Kidney (tissue), 13 donors: ENCODE measurements at regions not wholly inside any gene's neighbourhood (a gene's known extent, or its start where the extent isn't known, plus 50 kb on each side); places are given as distances from the start of the nearest gene placed in this dataset.

Source experiments
- DNase-seq, 5 donors: peaks; one replicate each; pipeline ENCODE4 v3.0.0-alpha.2; 2013 to 2020
- FAIRE-seq: peaks from 2 replicates; lab custom pipeline; 2012; peaks lifted over from hg19 to GRCh38; lab: Jason Lieb, UNC
- H3K27ac ChIP-seq, 2 donors: one replicate each; pipeline ENCODE4 v1.7.0; 2013; ENCODE audit warnings: low read depth in 2 of 2, low read length in 2 of 2, inconsistent platforms in 1 of 2
- H3K27me3 ChIP-seq: one replicate; pipeline ENCODE4 v1.7.1; 2013; ENCODE audit warnings: low read length, inconsistent platforms; ENCODE audit not compliant: control insufficient read depth, insufficient read depth
- H3K36me3 ChIP-seq, 3 donors: one replicate each; pipeline versions ENCODE4 v1.7.0 to v1.7.1; 2013; ENCODE audit warnings: low read length in 3 of 3, control low read depth in 1 of 3, inconsistent platforms in 1 of 3; ENCODE audit not compliant: insufficient read depth in 3 of 3, control insufficient read depth in 2 of 3
- H3K4me1 ChIP-seq, 3 donors: one replicate each; pipeline versions ENCODE4 v1.7.0 to v1.7.1; 2013; ENCODE audit warnings: low read length in 3 of 3, inconsistent platforms in 1 of 3, low read depth in 1 of 3; ENCODE audit not compliant: control insufficient read depth in 2 of 3, insufficient read depth in 2 of 3
- H3K4me3 ChIP-seq, 3 donors: one replicate each; pipeline versions ENCODE4 v1.7.0 to v1.8.1; 2013; ENCODE audit warnings: low read length in 3 of 3, control low read depth in 1 of 3, inconsistent platforms in 1 of 3
- H3K9ac ChIP-seq, 3 donors: one replicate each; pipeline versions ENCODE4 v1.7.0 to v1.7.1; 2013; ENCODE audit warnings: low read length in 3 of 3, control low read depth in 1 of 3, inconsistent platforms in 1 of 3
- H3K9me3 ChIP-seq, 3 donors: one replicate each; pipeline versions ENCODE4 v1.7.0 to v1.7.1; 2013; ENCODE audit warnings: low read length in 3 of 3, control low read depth in 1 of 3, inconsistent platforms in 1 of 3; ENCODE audit not compliant: control insufficient read depth in 2 of 3, insufficient read depth in 1 of 3
- CTCF ChIP-seq: IDR thresholded peaks from 3 replicates; pipeline ENCODE4 v1.5.1; 2012; ENCODE audit warnings: mild to moderate bottlenecking, moderate library complexity, borderline replicate concordance; ENCODE audit not compliant: insufficient read depth; ENCODE audit errors: extremely low read depth
- intact Hi-C: fragments of 100-400 bp; cut with DNase I; formaldehyde crosslinking; loops from one replicate; pipeline ENCODE4 v1.11.1; 2022
- donor health status: control.
- donor health status: control.
- donor health status: control.
- donor health status: control.
- donor health status: control.
- donor health status: DM: yes; HTN: yes; CAD: no.
- donor health status: Normal renal cell carcinoma (clear cell type).

DNA sequence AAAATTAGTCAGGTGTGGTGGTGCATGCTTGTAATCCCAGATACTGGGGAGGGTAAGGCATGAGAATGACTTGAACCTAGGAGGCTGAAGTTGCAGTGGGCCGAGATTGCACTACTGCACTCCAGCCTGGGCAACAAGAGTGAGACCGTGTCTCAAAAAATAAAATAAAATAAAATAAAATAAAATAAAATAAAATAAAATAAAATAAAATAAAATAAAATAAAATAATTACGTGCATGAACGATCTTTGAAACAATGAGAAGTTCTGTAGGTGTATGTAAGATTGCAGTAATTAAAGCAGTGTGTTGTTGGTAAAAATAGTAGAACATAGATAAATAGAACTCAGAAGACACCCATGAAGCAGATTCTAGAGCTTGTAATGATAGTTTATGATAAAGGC, 348.5 kb downstream of the ANKRD30A start:
- H3K9ac ChIP-seq: no peak overlapping the region
- no peaks in the 10 kb centered on the region for H3K27me3 ChIP-seq
- H3K36me3 ChIP-seq: no peaks in the 10 kb centered on the region
- TF ChIP-seq CTCF: no peak
- H3K4me3 ChIP-seq: no peak overlapping the region
- H3K9me3 ChIP-seq: no peaks in the 10 kb centered on the region
- no peak for DNase-seq
- no peak overlapping the region for H3K27ac ChIP-seq
- intact Hi-C loops: no loop called here
- no peak for FAIRE-seq
- no peaks in the 10 kb centered on the region for H3K4me1 ChIP-seq

DNA sequence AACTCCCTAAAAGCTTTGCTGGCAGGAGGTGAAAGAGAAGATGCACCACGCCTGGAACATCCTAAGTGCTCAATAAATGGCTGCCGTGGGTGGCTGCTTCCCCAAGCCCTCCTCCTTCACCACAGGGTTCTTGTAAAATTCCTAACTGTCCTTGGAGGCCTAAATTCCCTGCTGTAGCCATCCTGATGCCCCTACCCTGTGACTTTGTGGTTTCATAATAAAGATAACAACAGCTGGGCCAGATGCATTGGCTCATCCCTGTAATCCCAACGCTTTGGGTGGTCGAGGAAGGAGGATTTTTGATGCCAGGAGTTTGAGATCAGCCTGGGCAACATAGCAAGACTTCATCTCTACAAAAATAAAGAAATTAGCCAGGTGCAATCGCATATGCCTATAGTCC, 341.8 kb downstream of the ANKRD30A start:
- no peak for TF ChIP-seq CTCF
- intact Hi-C loops: no loop called here
- H3K27me3 ChIP-seq: no peaks in the 10 kb centered on the region

GRCh38 chr10:37456456-37456855, 331.1 kb downstream of the ANKRD30A start:
- Histone ChIP-seq H3K36me3 (no peaks in the 10 kb centered on the region), H3K27ac (no peak overlapping the region), H3K9me3 (no peaks in the 10 kb centered on the region), H3K9ac (no peak overlapping the region), H3K4me1 (no peaks in the 10 kb centered on the region), H3K4me3 (no peak overlapping the region), H3K27me3 (no peaks in the 10 kb centered on the region)
- TF ChIP-seq CTCF: no peak
- intact Hi-C loops: no loop called here
- FAIRE-seq (no peak), DNase-seq (no peak)

More for the DNA sequence above, 341.8 kb downstream of the ANKRD30A start:
- Histone ChIP-seq H3K9ac (no peak overlapping the region), H3K4me1 (no peaks in the 10 kb centered on the region), H3K27ac (no peak overlapping the region), H3K9me3 (no peaks in the 10 kb centered on the region), H3K4me3 (no peak overlapping the region), H3K36me3 (no peaks in the 10 kb centered on the region)
- no peak for DNase-seq
- no peak for FAIRE-seq

GRCh38 chr10:37448161-37448560, 322.8 kb downstream of the ANKRD30A start:
- Histone ChIP-seq H3K9ac (no peak overlapping the region), H3K27ac (no peak overlapping the region), H3K36me3 (no peaks in the 10 kb centered on the region), H3K4me3 (no peak overlapping the region), H3K9me3 (no peaks in the 10 kb centered on the region), H3K27me3 (no peaks in the 10 kb centered on the region), H3K4me1 (no peaks in the 10 kb centered on the region)
- intact Hi-C loops: no loop called here
- TF ChIP-seq CTCF: no peak
- no peak for FAIRE-seq
- no peak for DNase-seq
